ENCODE measurements at regions not wholly inside any gene's neighbourhood (a gene's known extent, or its start where the extent isn't known, plus 50 kb on each side); places are given as distances from the start of the nearest gene placed in this dataset.
"Not testable (repeated sequence)": the region's sequence is repeated elsewhere in the genome, so short reads cannot be mapped to it uniquely, and the experiment has no call there.

DNA sequence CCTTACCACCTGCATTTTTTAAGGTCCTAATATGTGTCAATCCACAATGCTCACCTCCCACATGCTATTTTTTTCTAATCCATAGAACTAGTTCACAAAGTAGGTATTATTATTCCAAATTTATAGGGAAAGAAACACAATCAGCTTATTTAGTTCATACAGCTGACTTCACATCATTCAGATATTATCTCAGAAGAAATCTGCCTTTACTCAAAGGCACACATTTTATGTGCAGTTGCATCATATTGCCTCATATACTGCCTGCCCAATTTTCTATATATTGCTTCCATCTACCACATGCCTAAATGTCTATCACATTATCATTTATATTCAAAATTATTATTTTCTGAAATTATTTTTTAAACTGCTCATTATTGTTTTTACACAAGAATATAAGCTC is 88.7 kb upstream of the LUZP2 start:
- Histone ChIP-seq H3K27me3 (no peaks in the 10 kb centered on the region), H3K36me3 (no peaks in the 10 kb centered on the region), H3K9me3 (no peaks in the 10 kb centered on the region), H3K4me3 (no peak overlapping the region), H3K4me1 (no peaks in the 10 kb centered on the region), H3K27ac (no peak overlapping the region)
- ATAC-seq, result no peak
- no peak for DNase-seq
- intact Hi-C loops (cut with DNase I; ENCODE audit: low total_unique reads), result no loop called here
- TF ChIP-seq, protein P1, sequence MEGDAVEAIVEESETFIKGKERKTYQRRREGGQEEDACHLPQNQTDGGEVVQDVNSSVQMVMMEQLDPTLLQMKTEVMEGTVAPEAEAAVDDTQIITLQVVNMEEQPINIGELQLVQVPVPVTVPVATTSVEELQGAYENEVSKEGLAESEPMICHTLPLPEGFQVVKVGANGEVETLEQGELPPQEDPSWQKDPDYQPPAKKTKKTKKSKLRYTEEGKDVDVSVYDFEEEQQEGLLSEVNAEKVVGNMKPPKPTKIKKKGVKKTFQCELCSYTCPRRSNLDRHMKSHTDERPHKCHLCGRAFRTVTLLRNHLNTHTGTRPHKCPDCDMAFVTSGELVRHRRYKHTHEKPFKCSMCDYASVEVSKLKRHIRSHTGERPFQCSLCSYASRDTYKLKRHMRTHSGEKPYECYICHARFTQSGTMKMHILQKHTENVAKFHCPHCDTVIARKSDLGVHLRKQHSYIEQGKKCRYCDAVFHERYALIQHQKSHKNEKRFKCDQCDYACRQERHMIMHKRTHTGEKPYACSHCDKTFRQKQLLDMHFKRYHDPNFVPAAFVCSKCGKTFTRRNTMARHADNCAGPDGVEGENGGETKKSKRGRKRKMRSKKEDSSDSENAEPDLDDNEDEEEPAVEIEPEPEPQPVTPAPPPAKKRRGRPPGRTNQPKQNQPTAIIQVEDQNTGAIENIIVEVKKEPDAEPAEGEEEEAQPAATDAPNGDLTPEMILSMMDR (IDR thresholded peaks at IDR 0.05 in 4 of 5, conservative IDR thresholded peaks at IDR 0.05 in 1 of 5), result no peak
- TF ChIP-seq POLR2A (IDR thresholded peaks at IDR 0.05), result no peak
- in situ Hi-C loops (cut with MboI; ENCODE audit: low sequenced_read_pairs in 4 of 4), result no loop called here

DNA sequence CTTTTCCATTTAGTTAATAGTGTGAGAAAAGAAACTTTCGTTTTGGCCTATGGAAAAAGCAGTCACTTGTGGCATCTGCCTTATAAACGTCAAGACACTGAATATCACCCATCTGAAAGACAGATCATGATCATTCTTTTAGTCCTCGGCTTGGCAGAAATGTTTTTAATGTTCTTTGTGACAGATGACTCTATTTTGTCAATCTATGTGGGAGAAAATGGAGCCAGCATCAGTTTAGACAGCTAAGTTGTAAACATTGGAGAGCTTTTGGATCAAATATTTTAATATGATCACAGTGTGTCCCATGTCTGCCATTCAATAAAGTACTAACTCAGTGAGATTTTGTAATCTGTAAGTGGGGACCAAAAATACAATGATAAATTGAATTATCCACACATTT is 85.1 kb upstream of the LUZP2 start:
- no peaks in the 10 kb centered on the region for H3K9me3 ChIP-seq
- DNase-seq (no peak), ATAC-seq (no peak)
- H3K4me3 ChIP-seq, result no peak overlapping the region
- H3K27ac ChIP-seq, result no peak overlapping the region
- no peaks in the 10 kb centered on the region for H3K4me1 ChIP-seq
- intact Hi-C loops (cut with DNase I; ENCODE audit: low total_unique reads) (no loop called here), in situ Hi-C loops (cut with MboI; ENCODE audit: low sequenced_read_pairs in 4 of 4) (no loop called here)
- H3K36me3 ChIP-seq, result no peaks in the 10 kb centered on the region
- no peak for TF ChIP-seq POLR2A (IDR thresholded peaks at IDR 0.05)
- TF ChIP-seq, protein P1 (IDR thresholded peaks at IDR 0.05 in 4 of 5, conservative IDR thresholded peaks at IDR 0.05 in 1 of 5), result no peak
- no peaks in the 10 kb centered on the region for H3K27me3 ChIP-seq

DNA sequence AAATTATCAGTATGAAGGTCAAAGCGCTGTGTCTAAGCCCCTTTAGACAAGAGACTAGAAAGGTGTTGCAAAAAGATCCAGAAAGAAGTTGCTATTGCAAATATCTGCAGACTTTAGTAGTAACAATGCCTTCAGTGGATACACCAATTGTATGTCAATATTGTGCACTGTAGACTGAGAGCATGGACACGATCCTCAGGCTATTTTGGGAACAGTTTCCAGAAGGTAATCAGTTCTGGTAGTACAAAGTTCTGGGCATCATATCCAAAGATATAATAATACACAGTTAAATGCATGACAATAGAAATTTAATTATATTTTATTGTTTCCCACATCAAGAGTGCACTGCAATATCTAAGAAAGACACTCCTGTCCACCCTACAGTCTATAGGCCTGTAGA is 84.1 kb upstream of the LUZP2 start:
- Histone ChIP-seq H3K4me3 (no peak overlapping the region), H3K27me3 (no peaks in the 10 kb centered on the region), H3K36me3 (no peaks in the 10 kb centered on the region), H3K9me3 (no peaks in the 10 kb centered on the region), H3K4me1 (no peaks in the 10 kb centered on the region), H3K27ac (no peak overlapping the region)
- intact Hi-C loops (cut with DNase I; ENCODE audit: low total_unique reads) (no loop called here), in situ Hi-C loops (cut with MboI; ENCODE audit: low sequenced_read_pairs in 4 of 4) (no loop called here)
- ATAC-seq (no peak), DNase-seq (no peak)
- TF ChIP-seq POLR2A (IDR thresholded peaks at IDR 0.05), result no peak
- TF ChIP-seq, protein P1 (IDR thresholded peaks at IDR 0.05 in 4 of 5, conservative IDR thresholded peaks at IDR 0.05 in 1 of 5), result no peak

- no peak for ATAC-seq
- TF ChIP-seq POLR2A (IDR thresholded peaks at IDR 0.05), result no peak
- TF ChIP-seq, protein P1 (IDR thresholded peaks at IDR 0.05 in 4 of 5, conservative IDR thresholded peaks at IDR 0.05 in 1 of 5), result no peak
- H3K9me3 ChIP-seq, result no peaks in the 10 kb centered on the region
- H3K27ac ChIP-seq, result no peak overlapping the region
- no peaks in the 10 kb centered on the region for H3K27me3 ChIP-seq
- H3K4me1 ChIP-seq, result no peaks in the 10 kb centered on the region
- in situ Hi-C loops (cut with MboI; ENCODE audit: low sequenced_read_pairs in 4 of 4), result no loop called here
- no peak for DNase-seq
- H3K4me3 ChIP-seq, result no peak overlapping the region
- no peaks in the 10 kb centered on the region for H3K36me3 ChIP-seq
- intact Hi-C loops (cut with DNase I; ENCODE audit: low total_unique reads), result no loop called here
These were observed 83.5 kb upstream of the LUZP2 start for GRCh38 chr11:24413391-24413790.

- H3K36me3 ChIP-seq; in situ Hi-C loops (cut with MboI; ENCODE audit: low sequenced_read_pairs in 4 of 4); intact Hi-C loops (cut with DNase I; ENCODE audit: low total_unique reads); H3K27ac ChIP-seq; H3K4me3 ChIP-seq; H3K27me3 ChIP-seq; H3K9me3 ChIP-seq; ATAC-seq; H3K4me1 ChIP-seq; DNase-seq: not testable (repeated sequence)
These were observed 80.8 kb upstream of the LUZP2 start for GRCh38 chr11:24415955-24416636.
